RWPE1 (cell line): ENCODE measurements at regions not wholly inside any gene's neighbourhood (a gene's known extent, or its start where the extent isn't known, plus 50 kb on each side); places are given as distances from the start of the nearest gene placed in this dataset.
A peak's percentile ranks its signal among the peaks of the same experiment; 100 is the strongest.

ENCODE experiments used
- CTCF ChIA-PET: fragments of 350-600 bp; sonication (Branson Sonifier 250); formaldehyde crosslinking; extraction: SDS; loops from one replicate; lab custom pipeline; 2021; lab: Yijun Ruan, JAX
- POLR2A ChIA-PET: fragments of 400-600 bp; formaldehyde crosslinking; extraction: SDS; loops from one replicate; lab custom pipeline; 2020; ENCODE audit warnings: antibody characterized with exemption; ENCODE audit not compliant: low non-redundant PET; lab: Yijun Ruan, JAX
- DNase-seq: peaks from one replicate; pipeline ENCODE4 v3.0.0; 2012; ENCODE audit warnings: low spot score
- H3K27ac ChIP-seq: fragments of 450-650 bp; 2 replicates; pipeline ENCODE4 v1.5.1; 2017
- CTCF ChIP-seq: fragments of 450-650 bp; conservative IDR thresholded peaks from 2 replicates; pipeline ENCODE4 v1.5.1; 2017; ENCODE audit warnings: low read depth, mild to moderate bottlenecking

DNA sequence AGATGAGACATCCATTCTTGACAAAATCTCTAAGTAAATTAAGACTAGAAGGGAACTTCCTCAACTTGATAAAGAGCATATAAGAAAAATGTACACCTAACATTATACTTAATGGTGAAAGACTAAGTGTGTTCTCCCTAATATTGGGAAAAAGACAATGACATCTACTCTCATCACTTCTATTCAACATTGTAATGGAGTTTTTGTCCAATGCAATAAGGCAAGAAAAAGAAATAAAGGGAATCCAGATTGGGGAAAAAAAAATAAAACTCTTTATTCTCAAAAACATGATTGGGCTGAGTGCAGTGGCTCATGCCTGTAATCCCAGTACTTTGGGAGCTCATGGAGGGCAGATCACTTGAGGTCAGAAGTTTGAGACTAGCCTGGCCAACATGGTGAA lies 131.1 kb upstream of the JUN start:
- no peak for DNase-seq
- no peak overlapping the region for H3K27ac ChIP-seq
- POLR2A ChIA-PET: no interaction called here
- TF ChIP-seq CTCF: no peak
- CTCF ChIA-PET: interaction anchor here (0.7 kb wide), 1 partner anchor 61 kb away, joined by 4 read pairs; no protein-coding TSS in a partner anchor

GRCh38 chr1:58917436-58917835 lies 133.6 kb upstream of the JUN start:
- H3K27ac ChIP-seq: no peak overlapping the region
- DNase-seq: no peak
- no peak for TF ChIP-seq CTCF
- ChIA-PET CTCF (no interaction called here), POLR2A (no interaction called here)

- TF ChIP-seq CTCF: no peak
- ChIA-PET CTCF (no interaction called here), POLR2A (no interaction called here)
Observed at GRCh38 chr1:58919226-58919958, 135.5 kb upstream of the JUN start.

GRCh38 chr1:58919959-58920321 lies 136.1 kb upstream of the JUN start:
- DNase-seq: no peak
- POLR2A ChIA-PET: no interaction called here
- TF ChIP-seq CTCF: no peak
- no peak overlapping the region for H3K27ac ChIP-seq
- CTCF ChIA-PET: no interaction called here

More at GRCh38 chr1:58919226-58919958, 135.5 kb upstream of the JUN start:
- DNase-seq: no peak
- peak overlapping the region; percentile 7; the same call in 1 of the 2 replicates for H3K27ac ChIP-seq

- DNase-seq: no peak
- CTCF ChIA-PET: interaction anchor here (0.7 kb wide), 1 partner anchor 32 kb away, joined by 3 read pairs; no protein-coding TSS in a partner anchor
- TF ChIP-seq CTCF: no peak
- no peak overlapping the region for H3K27ac ChIP-seq
- POLR2A ChIA-PET: no interaction called here
Observed at GRCh38 chr1:58921342-58921741, 137.5 kb upstream of the JUN start.

GRCh38 chr1:58921751-58922150 lies 137.9 kb upstream of the JUN start:
- ChIA-PET POLR2A (no interaction called here), CTCF (interaction anchor here (0.7 kb wide), 2 partner anchors 11 to 31 kb away, joined by 3 to 4 read pairs; no protein-coding TSS in a partner anchor)
- peak overlapping the region; percentile 93 for H3K27ac ChIP-seq
- no peak for TF ChIP-seq CTCF
- no peak for DNase-seq
